Activated naive CD4-positive, alpha-beta T cell treated with anti-CD3 and anti-CD28 coated beads, Interleukin-2, amount 10 ng/mL, durations not matched to agents 7 days and 5 days (primary cell): ENCODE measurements at regions not wholly inside any gene's neighbourhood (a gene's known extent, or its start where the extent isn't known, plus 50 kb on each side); places are given as distances from the start of the nearest gene placed in this dataset.

Experiments used
- CTCF ChIA-PET: fragments of 350-600 bp; sonication (Branson Sonifier 250); formaldehyde crosslinking; loops from one replicate; lab custom pipeline; 2021; ENCODE audit warnings: antibody characterized with exemption; lab: Charles Lee
- DNase-seq: peaks from one replicate; pipeline ENCODE4 v3.0.0-alpha.2; 2020
- H3K27ac Mint-ChIP-seq: one replicate; pipeline ENCODE4 v1.8.0; 2021; ENCODE audit warnings: mild to moderate bottlenecking, moderate library complexity, mixed read lengths
- H3K27me3 Mint-ChIP-seq: one replicate; pipeline ENCODE4 v1.8.0; 2021; ENCODE audit warnings: mild to moderate bottlenecking, mixed read lengths
- H3K36me3 Mint-ChIP-seq: one replicate; pipeline ENCODE4 v1.8.0; 2021; ENCODE audit warnings: mixed read lengths
- H3K4me1 Mint-ChIP-seq: one replicate; pipeline ENCODE4 v1.8.0; 2021; ENCODE audit warnings: mixed read lengths
- H3K4me3 Mint-ChIP-seq: one replicate; pipeline ENCODE4 v1.8.0; 2021; ENCODE audit warnings: mild to moderate bottlenecking, moderate library complexity, mixed read lengths
- H3K9me3 Mint-ChIP-seq: one replicate; pipeline ENCODE4 v1.8.0; 2021; ENCODE audit warnings: mixed read lengths

DNA sequence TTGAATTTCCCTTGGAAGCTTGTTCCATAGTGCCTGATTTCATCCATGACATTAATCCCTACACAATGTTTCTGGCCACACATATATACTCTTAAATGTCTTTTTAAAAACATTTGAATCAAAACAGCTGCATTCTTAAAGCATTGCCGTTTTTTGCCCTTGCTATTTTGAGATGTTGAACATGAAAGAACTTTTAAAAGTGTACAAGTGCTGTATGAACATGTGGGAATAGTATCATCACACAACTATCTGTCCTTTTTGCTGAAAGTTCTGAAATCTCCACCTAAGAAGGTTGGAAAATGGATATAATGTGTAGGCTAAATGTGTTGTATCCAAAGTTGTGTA lies 318.7 kb upstream of the UBE2E3 start:
- H3K27ac Mint-ChIP-seq = no peak overlapping the region
- DNase-seq = no peak
- H3K4me3 Mint-ChIP-seq = no peak overlapping the region

DNA sequence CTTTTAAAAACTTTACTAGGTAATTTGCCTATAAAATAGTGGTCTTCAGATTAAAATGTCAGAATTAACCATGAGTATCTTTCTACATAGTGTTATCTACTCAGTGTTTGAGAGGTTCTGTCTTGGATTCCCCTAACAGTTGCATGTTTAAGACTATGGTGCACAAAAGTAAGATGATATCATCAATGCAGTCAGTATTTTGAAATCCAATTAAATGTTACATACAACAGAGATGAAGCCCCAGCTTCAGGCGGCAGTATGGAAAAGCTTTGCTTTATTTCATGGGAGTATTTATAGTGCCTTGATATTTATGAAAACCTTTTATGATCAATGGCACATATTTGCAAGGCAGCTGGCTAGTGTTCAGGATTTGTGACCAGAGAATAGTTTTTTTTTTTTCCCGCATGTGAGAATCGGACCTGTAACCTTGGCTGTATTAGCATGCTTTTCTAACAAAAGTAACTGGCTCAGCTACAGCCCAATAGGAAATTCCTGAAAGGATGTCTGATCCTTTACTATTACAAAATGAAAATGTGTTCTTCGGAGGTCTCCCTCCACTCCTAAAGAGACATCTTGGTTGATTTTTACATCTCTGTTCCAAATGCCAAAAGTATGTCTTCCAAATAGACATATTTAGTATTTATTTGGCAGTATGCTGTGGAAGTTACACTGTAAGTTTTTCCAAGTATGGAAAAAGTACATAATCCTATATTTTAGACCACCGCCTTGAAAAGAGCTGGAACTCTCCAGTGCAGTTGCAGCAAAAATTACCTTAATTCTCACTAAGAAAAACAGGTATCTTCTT lies 319.3 kb upstream of the UBE2E3 start:
- CTCF ChIA-PET = no interaction called here
- H3K4me1 Mint-ChIP-seq = no peaks in the 10 kb centered on the region
- no peak overlapping the region for H3K4me3 Mint-ChIP-seq
- H3K27ac Mint-ChIP-seq = no peak overlapping the region
- no peaks in the 10 kb centered on the region for H3K27me3 Mint-ChIP-seq
- no peaks in the 10 kb centered on the region for H3K9me3 Mint-ChIP-seq
- no peak for DNase-seq
- no peaks in the 10 kb centered on the region for H3K36me3 Mint-ChIP-seq

More for the DNA sequence above, 318.7 kb upstream of the UBE2E3 start:
- H3K36me3 Mint-ChIP-seq = no peaks in the 10 kb centered on the region
- CTCF ChIA-PET = no interaction called here
- no peaks in the 10 kb centered on the region for H3K9me3 Mint-ChIP-seq
- no peaks in the 10 kb centered on the region for H3K27me3 Mint-ChIP-seq
- no peaks in the 10 kb centered on the region for H3K4me1 Mint-ChIP-seq

DNA sequence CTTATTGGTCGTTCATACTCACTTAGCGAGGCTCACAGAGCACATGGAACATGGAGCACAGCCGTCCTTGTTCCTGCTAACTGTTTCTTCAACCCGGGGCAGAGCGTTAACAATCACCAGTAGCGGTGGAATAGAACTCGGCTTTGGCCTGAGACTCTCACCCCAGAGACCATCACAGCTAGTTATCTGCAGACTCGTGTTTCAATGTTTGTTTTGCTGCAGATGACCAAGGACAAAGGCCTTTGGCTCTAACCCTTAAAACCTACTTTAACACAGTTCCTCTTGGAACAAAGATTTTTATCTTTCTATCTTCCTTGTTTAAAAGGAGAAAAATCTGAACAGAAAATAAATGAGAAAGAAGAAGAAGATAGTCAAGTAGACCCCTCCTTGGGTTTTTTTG lies 320.2 kb upstream of the UBE2E3 start:
- DNase-seq = no peak
- Mint-ChIP-seq H3K9me3 (no peaks in the 10 kb centered on the region), H3K27me3 (no peaks in the 10 kb centered on the region), H3K36me3 (no peaks in the 10 kb centered on the region), H3K4me1 (no peaks in the 10 kb centered on the region), H3K4me3 (no peak overlapping the region), H3K27ac (no peak overlapping the region)
- CTCF ChIA-PET = no interaction called here

- no peak for DNase-seq
- no peaks in the 10 kb centered on the region for H3K9me3 Mint-ChIP-seq
- H3K4me3 Mint-ChIP-seq = no peak overlapping the region
- H3K27ac Mint-ChIP-seq = no peak overlapping the region
- H3K4me1 Mint-ChIP-seq = no peaks in the 10 kb centered on the region
- no peaks in the 10 kb centered on the region for H3K36me3 Mint-ChIP-seq
- CTCF ChIA-PET = no interaction called here
- H3K27me3 Mint-ChIP-seq = no peaks in the 10 kb centered on the region
These were observed 323.4 kb upstream of the UBE2E3 start for GRCh38 chr2:180657054-180657453.

- H3K9me3 Mint-ChIP-seq = no peaks in the 10 kb centered on the region
- no peaks in the 10 kb centered on the region for H3K4me1 Mint-ChIP-seq
- no peak overlapping the region for H3K27ac Mint-ChIP-seq
- H3K36me3 Mint-ChIP-seq = no peaks in the 10 kb centered on the region
- DNase-seq = no peak
- no peaks in the 10 kb centered on the region for H3K27me3 Mint-ChIP-seq
- no peak overlapping the region for H3K4me3 Mint-ChIP-seq
- CTCF ChIA-PET = no interaction called here
These were observed 324.0 kb upstream of the UBE2E3 start for GRCh38 chr2:180656455-180656847.

DNA sequence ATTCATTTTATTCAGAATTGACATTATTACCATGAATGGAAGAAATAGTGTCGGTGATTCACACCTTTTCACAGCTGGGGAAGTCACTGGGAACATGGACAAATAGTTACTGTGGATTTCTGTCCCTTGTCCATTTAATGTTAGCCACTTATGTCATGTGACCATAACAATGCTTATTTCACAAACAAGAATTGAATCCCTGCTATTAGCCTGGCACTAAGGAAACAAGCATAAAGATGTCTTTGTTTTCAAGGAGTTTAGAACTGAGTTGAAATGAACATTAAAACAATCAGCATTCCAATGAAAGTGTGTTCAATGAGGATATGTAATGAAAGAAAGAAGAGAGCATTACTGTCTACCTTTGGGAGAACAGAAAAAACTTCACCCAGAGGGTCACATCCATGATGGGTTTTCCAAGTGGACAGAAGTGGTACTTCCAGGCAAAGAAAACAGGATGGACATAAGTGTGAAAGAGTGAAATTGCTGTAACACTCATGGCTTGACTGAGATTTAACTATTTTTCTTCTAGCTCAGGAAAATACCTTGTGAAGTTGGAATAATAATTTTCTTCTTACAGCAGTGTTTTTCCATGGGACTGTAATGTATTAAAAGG lies 324.5 kb upstream of the UBE2E3 start:
- DNase-seq = no peak
- Mint-ChIP-seq H3K36me3 (no peaks in the 10 kb centered on the region), H3K4me1 (no peaks in the 10 kb centered on the region), H3K27me3 (no peaks in the 10 kb centered on the region), H3K9me3 (no peaks in the 10 kb centered on the region), H3K27ac (no peak overlapping the region), H3K4me3 (no peak overlapping the region)
- CTCF ChIA-PET = no interaction called here

- CTCF ChIA-PET = no interaction called here
- Mint-ChIP-seq H3K27me3 (no peaks in the 10 kb centered on the region), H3K27ac (no peak overlapping the region), H3K4me1 (no peaks in the 10 kb centered on the region), H3K9me3 (no peaks in the 10 kb centered on the region), H3K4me3 (no peak overlapping the region), H3K36me3 (no peaks in the 10 kb centered on the region)
- no peak for DNase-seq
These were observed 325.0 kb upstream of the UBE2E3 start for GRCh38 chr2:180655393-180655792.

GRCh38 chr2:180653481-180653880 lies 326.9 kb upstream of the UBE2E3 start:
- H3K4me3 Mint-ChIP-seq = no peak overlapping the region
- H3K27me3 Mint-ChIP-seq = no peaks in the 10 kb centered on the region
- CTCF ChIA-PET = no interaction called here
- no peaks in the 10 kb centered on the region for H3K9me3 Mint-ChIP-seq
- no peaks in the 10 kb centered on the region for H3K36me3 Mint-ChIP-seq
- H3K27ac Mint-ChIP-seq = no peak overlapping the region
- DNase-seq = no peak
- H3K4me1 Mint-ChIP-seq = no peaks in the 10 kb centered on the region

DNA sequence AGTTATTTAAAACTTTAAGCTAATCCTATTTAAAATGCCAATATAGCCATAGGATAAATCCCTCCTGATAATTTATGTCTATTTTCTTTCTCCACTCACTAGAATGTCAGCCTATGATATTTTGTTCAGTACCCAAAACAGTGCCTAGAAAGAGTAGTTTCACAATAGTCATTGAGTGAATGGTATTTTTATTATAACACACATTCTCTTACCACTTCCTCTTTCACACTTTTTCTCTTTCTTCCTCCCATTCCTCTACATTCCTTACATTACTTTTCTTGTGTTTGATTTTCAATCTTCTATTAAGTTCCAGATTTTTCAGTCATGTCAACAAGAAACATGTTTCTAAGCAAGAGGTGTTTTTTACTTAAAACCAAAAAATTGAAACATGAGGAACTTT lies 327.6 kb upstream of the UBE2E3 start:
- Mint-ChIP-seq H3K9me3 (no peaks in the 10 kb centered on the region), H3K4me3 (no peak overlapping the region), H3K4me1 (no peaks in the 10 kb centered on the region), H3K27ac (no peak overlapping the region), H3K36me3 (no peaks in the 10 kb centered on the region), H3K27me3 (no peaks in the 10 kb centered on the region)
- DNase-seq = no peak
- CTCF ChIA-PET = no interaction called here

DNA sequence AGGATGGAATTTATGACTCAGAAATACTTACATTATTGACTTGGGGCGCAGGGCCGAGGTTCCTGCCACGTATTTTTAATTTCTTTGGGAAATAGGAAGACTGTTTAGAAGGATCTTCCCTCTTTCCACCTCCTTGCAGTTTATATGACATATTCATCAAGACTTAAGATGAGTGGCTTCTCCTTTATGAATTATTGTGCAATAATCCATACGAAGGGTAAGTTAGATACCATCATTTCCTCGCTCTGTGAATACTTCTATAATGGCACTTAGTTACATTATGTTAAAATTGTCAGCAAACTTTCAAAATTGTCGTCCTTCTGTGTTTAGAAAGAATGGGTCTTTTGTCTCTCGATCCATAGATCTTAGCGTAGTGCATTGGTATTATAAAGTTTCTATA lies 328.8 kb upstream of the UBE2E3 start:
- Mint-ChIP-seq H3K27me3 (no peaks in the 10 kb centered on the region), H3K27ac (no peak overlapping the region), H3K4me1 (no peaks in the 10 kb centered on the region), H3K9me3 (no peaks in the 10 kb centered on the region), H3K4me3 (no peak overlapping the region), H3K36me3 (no peaks in the 10 kb centered on the region)
- DNase-seq = no peak
- CTCF ChIA-PET = no interaction called here

DNA sequence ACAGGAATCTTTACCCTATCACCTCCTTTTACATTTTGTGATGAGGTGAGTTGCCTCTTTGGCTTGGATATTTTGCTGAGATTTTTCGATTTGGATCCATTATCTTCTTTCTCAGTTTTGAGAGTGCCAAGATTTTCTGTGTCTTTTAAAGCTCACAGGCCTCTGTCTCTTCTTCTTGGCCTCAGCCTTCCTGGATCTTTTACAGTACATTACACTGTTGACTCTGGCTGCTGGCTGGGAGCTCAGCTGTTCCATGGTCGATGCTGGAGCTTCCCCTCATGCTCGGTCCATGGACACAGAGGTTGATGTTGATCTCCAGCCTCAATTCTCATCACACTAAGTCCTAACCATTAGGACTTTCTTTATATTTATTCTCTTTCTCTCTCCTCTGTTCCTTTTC lies 332.8 kb upstream of the UBE2E3 start:
- Mint-ChIP-seq H3K4me3 (no peak overlapping the region), H3K9me3 (no peaks in the 10 kb centered on the region), H3K4me1 (no peaks in the 10 kb centered on the region), H3K27ac (no peak overlapping the region), H3K27me3 (no peaks in the 10 kb centered on the region), H3K36me3 (no peaks in the 10 kb centered on the region)
- CTCF ChIA-PET = no interaction called here
- no peak for DNase-seq

- H3K27me3 Mint-ChIP-seq = no peaks in the 10 kb centered on the region
- CTCF ChIA-PET = no interaction called here
- no peak overlapping the region for H3K4me3 Mint-ChIP-seq
- H3K27ac Mint-ChIP-seq = no peak overlapping the region
- H3K4me1 Mint-ChIP-seq = no peaks in the 10 kb centered on the region
- H3K36me3 Mint-ChIP-seq = no peaks in the 10 kb centered on the region
- DNase-seq = no peak
- H3K9me3 Mint-ChIP-seq = no peaks in the 10 kb centered on the region
These were observed 333.2 kb upstream of the UBE2E3 start for GRCh38 chr2:180647221-180647620.

- Mint-ChIP-seq H3K4me3 (no peak overlapping the region), H3K4me1 (no peaks in the 10 kb centered on the region), H3K27me3 (no peaks in the 10 kb centered on the region), H3K27ac (no peak overlapping the region), H3K36me3 (no peaks in the 10 kb centered on the region), H3K9me3 (no peaks in the 10 kb centered on the region)
- CTCF ChIA-PET = no interaction called here
- DNase-seq = no peak
These were observed 333.6 kb upstream of the UBE2E3 start for GRCh38 chr2:180646756-180647155.

DNA sequence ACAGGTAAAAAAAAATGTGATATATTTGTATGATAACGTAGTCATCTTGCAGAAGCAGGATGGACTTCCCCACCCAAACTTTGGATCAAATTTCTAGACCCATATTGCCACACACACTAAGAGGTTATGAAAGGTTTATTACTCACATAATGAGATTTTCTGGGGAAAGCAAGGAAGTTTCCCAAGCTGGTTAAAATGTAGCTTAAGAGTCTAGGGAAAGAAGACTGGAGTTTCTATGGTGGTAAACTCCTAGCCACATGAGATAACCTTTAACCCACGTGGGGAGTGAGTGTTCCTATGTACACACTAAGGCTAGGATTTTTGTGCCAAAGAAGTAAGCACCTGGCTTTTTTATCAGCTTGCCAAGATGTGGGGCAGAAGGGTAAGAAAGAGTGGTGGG lies 335.7 kb upstream of the UBE2E3 start:
- Mint-ChIP-seq H3K36me3 (no peaks in the 10 kb centered on the region), H3K27ac (no peak overlapping the region)
- CTCF ChIA-PET = no interaction called here

GRCh38 chr2:180630756-180631155 lies 349.6 kb upstream of the UBE2E3 start:
- H3K36me3 Mint-ChIP-seq = no peaks in the 10 kb centered on the region
- no peaks in the 10 kb centered on the region for H3K27me3 Mint-ChIP-seq
- no peak for DNase-seq
- H3K27ac Mint-ChIP-seq = no peak overlapping the region
- no peak overlapping the region for H3K4me3 Mint-ChIP-seq
- no peaks in the 10 kb centered on the region for H3K4me1 Mint-ChIP-seq
- CTCF ChIA-PET = no interaction called here
- no peaks in the 10 kb centered on the region for H3K9me3 Mint-ChIP-seq

More for the DNA sequence above, 335.7 kb upstream of the UBE2E3 start:
- DNase-seq = no peak
- no peak overlapping the region for H3K4me3 Mint-ChIP-seq
- H3K4me1 Mint-ChIP-seq = no peaks in the 10 kb centered on the region
- no peaks in the 10 kb centered on the region for H3K9me3 Mint-ChIP-seq
- H3K27me3 Mint-ChIP-seq = no peaks in the 10 kb centered on the region
